NCI-H526 treated with DMSO at 0.1 percent for 48 hours (cell line): ENCODE measurements at regions not wholly inside any gene's neighbourhood (a gene's known extent, or its start where the extent isn't known, plus 50 kb on each side); places are given as distances from the start of the nearest gene placed in this dataset.

Source experiments
- DNase-seq: peaks from one replicate; lab custom pipeline; 2025; lab: John Stamatoyannopoulos, UW

- DNase-seq: no peak
Observed at GRCh38 chr1:208298593-208299269, 54.5 kb upstream of the PLXNA2 start.

- DNase-seq: no peak
Observed at GRCh38 chr1:208300084-208300770, 56.0 kb upstream of the PLXNA2 start.

DNA sequence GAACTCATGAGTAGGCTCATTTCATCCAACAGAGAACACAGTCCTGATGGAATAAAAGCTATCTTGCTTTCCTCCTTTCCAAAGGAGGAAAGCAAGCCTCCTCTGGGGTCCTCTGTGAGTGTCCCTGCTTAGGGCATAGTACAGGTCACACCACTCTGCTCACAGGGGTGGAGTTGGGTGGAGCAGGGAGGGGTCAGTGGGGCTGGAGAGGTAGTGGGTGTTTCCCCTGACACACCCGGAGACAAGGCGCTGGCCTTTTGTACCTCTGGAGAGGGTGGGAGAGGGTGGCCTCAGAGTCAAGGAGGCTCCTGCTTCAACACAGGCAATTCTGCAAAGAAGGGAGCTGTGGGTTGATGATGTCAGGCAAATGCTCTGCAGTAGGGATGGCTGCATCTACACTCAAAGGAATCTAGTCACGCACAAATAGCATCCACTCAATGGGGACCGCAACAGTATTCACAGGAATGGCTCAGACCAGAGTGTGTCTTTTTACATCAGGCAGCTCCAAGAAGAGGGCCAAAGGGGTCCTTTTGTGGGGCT lies 58.6 kb upstream of the PLXNA2 start:
- no peak for DNase-seq

GRCh38 chr1:208303743-208304712 lies 59.8 kb upstream of the PLXNA2 start:
- DNase-seq: no peak

GRCh38 chr1:208308221-208308620 lies 64.0 kb upstream of the PLXNA2 start:
- DNase-seq: no peak

DNA sequence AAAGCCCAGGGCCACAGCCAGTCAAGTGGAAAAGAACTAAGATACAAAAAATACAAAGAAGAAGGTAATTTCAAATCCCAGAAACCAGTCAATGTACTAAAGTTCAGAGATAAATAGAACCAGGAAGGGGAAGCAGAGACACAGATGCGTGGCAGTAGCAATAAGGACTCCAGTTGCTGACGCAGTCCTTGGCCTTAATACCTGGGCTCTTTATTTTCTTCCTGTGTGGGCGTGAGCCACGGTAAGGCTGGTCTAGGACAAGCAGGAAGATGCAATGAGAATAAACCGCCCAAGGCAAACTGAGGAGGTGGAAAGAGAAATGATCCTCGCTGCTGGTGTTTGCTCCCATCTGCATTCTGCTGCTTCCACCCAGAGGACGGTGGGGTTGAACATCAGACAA lies 65.6 kb upstream of the PLXNA2 start:
- no peak for DNase-seq

DNA sequence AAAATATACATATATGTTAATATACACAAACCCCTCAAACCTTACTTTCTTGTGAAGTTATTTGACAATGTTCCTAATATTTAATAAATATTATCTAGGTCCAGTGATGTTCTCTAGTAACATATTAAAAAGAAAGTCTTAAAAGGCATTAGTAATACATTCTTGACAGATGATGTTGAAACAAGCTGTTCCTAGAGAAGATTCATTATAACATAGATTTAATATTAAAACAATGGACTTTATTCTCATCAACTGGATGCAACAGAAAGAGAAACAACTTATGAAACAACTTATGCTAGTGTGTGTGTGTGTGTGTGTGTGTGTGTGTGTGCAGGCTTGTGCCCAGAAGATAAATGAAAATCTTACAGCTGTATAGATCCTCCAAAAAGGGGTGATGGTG lies 68.5 kb upstream of the PLXNA2 start:
- DNase-seq: no peak

DNA sequence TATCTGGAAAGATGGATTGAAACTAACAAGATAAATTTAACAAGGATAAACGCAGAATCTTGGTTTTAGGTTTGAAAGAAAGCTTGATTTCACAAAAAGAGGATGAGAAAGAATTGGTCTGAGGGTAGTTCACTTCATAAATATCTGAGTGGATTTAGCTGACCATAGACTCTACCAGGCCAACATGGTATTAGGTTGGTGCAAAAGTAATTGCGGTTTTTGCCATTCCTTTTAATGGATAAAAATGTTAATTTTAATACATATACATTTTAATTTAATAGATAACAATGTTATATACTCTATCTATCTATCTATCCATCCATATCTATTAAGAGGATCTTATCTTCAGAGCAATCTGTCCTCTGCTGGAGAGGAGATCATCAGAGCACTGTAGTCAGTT lies 70.2 kb upstream of the PLXNA2 start:
- no peak for DNase-seq

- no peak for DNase-seq
Observed at GRCh38 chr1:208318150-208318734, 74.1 kb upstream of the PLXNA2 start.

GRCh38 chr1:208324005-208324404 lies 79.8 kb upstream of the PLXNA2 start:
- no peak for DNase-seq

DNA sequence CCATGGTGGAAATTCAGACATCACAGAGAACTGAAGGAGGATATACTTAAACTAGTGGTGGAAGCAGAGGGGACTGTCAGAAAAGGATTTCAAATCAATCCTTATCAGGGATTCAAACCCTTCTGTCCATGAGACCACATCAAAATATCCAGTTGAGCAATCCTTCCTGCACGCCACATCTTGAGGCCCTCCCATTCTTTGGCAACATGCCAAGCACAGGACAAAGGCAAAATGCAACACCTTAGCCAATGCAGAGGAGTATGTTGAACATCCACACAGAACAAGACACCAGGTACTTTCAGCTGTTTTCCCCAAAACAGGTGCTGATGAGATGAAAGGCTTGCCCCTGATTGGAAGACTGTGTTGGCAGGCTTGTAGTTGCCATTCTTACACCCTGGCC lies 81.8 kb upstream of the PLXNA2 start:
- no peak for DNase-seq

DNA sequence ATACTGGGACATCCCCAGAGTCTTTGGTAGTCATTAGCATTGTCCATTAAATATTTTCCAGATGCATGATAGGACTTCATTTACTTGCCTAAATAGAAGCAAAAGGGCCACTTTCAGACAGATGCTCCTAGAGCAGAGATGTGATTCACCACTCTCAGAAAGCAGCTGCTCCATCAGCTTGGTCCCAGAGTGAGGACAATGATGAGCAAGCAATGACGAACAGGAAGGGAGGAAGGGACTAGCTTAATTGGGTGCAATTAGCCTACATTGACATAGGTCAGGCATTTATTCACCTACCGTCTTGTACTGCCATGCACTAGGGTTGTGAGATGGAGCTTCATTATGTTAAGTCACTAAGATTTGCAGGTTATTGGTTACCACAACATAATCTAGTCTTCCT lies 85.1 kb upstream of the PLXNA2 start:
- no peak for DNase-seq

DNA sequence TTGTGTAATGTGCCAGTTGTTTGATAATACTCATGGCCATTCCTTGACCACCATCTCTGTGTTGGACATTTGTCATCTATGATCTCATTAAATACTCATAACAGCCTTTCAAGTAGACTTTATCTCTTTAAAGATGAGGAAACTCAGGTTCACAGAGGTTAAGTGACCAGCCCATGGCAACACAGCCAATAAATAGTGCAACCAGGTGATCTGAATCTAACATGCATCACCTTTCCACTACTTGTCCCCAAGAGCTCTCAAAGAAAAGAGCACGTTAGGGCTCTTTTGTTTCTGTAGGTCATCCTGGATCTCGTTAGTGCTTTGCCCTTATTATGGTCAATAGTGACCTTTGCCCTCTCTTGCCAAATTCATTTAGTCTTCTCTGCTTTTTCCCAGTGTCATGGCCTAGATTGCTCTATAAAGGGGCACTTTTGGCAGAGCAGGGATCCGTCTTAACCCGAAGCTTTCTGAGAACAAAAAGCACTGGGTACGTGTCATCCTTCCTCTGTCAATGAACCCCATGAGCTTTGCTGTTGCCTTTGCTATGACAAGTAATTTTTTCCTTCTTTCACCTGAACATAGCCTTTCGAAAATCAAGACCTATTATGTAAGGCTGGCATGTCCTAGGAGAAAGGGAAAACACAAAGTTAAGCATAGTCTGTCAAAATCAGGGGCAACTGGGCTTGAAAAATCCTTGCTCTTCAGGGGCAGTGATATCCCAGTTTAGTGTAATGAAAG lies 88.0 kb upstream of the PLXNA2 start:
- DNase-seq: no peak

DNA sequence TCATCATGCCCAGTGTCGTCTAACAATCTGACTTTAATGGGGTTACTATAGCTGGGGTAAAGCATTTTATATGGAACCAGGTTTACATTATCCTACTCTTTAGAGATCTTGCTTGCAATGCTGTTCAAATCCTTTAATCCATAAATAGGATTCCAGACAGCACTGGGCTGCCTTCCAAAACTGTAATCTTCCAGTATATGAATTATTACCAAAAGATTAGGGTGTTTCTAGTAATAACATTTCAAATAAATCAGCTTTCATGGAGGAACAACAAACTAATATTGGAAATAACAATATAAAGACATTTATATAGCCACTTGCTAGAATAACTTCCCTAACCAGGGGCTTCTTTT lies 88.6 kb upstream of the PLXNA2 start:
- no peak for DNase-seq

DNA sequence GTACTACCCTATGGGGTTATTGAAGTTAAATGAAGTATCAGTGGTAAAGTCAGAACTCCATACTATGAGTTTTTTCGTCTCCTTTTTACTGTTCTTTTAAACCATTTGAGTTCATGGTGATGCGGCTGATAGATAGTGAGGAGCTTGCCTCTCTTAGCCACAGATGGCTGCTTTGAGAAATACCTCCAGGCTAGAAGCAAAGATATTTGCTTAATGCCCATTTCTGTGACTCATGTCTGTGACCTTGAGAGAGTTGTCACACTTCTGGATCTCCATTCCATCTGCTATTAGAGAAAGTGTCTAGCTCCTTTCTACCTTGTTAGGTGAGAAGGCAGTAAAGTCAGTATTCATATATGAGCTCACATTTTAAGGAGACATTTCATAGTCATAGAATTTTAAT lies 89.5 kb upstream of the PLXNA2 start:
- no peak for DNase-seq

GRCh38 chr1:208335371-208336136 lies 91.4 kb upstream of the PLXNA2 start:
- no peak for DNase-seq

- no peak for DNase-seq
Observed at GRCh38 chr1:208336137-208336518, 91.9 kb upstream of the PLXNA2 start.

GRCh38 chr1:208339911-208340310 lies 95.7 kb upstream of the PLXNA2 start:
- DNase-seq: no peak

DNA sequence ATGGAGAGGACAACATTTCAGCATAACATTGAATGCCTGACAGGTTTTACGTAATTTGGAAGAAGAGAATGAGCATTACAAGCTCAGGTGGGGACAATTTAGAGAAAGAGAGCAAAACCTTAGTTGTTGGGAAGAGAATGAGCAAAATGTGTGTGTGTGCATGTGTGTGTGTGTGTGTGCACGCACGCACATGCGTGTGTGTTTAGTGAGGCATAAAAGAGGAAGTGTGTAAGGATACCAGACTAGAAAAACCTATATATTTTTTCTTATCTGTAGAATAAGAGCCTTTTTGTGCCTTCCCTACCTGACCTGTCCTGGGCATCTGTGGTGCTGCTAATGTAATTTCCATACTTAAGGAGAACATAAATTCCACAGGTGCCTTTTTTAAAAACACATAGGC lies 99.0 kb upstream of the PLXNA2 start:
- DNase-seq: no peak

GRCh38 chr1:208344202-208344857 lies 100.1 kb upstream of the PLXNA2 start:
- DNase-seq: no peak
